ENCODE measurements at regions not wholly inside any gene's neighbourhood (a gene's known extent, or its start where the extent isn't known, plus 50 kb on each side); places are given as distances from the start of the nearest gene placed in this dataset.

DNA sequence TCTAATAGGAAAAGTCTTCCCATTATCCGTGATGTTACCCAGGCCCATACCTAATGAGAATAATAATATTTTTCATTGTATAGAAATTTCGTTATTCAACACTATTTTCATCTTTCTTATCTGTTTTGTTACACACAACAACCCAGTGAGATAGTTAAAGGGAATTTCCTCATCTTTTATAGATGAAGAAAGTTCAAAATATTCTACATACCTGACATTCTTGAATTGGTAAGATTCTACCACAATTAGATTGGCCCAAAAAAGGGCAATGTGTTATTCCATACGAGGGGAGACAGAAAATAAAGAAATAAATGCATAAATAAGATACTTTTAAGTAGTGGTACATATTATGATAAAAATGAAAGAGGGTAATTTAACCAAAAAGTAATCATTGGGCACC, 405.5 kb upstream of the ADAMTS5 start:
- H3K36me3 ChIP-seq (ENCODE audit: insufficient read depth): no peaks in the 10 kb centered on the region
- peaks cover 19% of the 10 kb centered on the region for H3K9me2 ChIP-seq (ENCODE audit: insufficient read depth)
- H4K20me1 ChIP-seq (replicated peaks; ENCODE audit: insufficient read depth): no peaks in the 10 kb centered on the region
- no peaks in the 10 kb centered on the region for H3K79me2 ChIP-seq (replicated peaks; ENCODE audit: insufficient read depth)
- H2AFZ ChIP-seq: no peak overlapping the region
- no peaks in the 10 kb centered on the region for H3K27me3 ChIP-seq (ENCODE audit: insufficient read depth)
- H3K27ac ChIP-seq (ENCODE audit: low read depth): no peak overlapping the region
- H3K4me3 ChIP-seq: no peak overlapping the region
- H3K36me3 Mint-ChIP-seq (ENCODE audit: low read depth): peaks cover 3% of the 10 kb centered on the region; the same call in 2 of the 3 replicates
- DNase-seq (ENCODE audit: low spot score): no peak
- peaks cover 37% of the 10 kb centered on the region for H3K4me1 ChIP-seq (ENCODE audit: insufficient read depth)
- H3K9me3 Mint-ChIP-seq: no peaks in the 10 kb centered on the region
- ATAC-seq: no peak
- no peaks in the 10 kb centered on the region for H3F3A ChIP-seq (replicated peaks; ENCODE audit: low read depth)
- H3K4me1 Mint-ChIP-seq: peaks cover 31% of the 10 kb centered on the region
- no peak overlapping the region for H3K4me3 Mint-ChIP-seq
- no peak overlapping the region for H3K4me2 ChIP-seq
- H3K27me3 Mint-ChIP-seq (ENCODE audit: insufficient read depth, low read depth, poor library complexity): no peaks in the 10 kb centered on the region
- TF ChIP-seq ZNF462 (CRISPR knock-in tag; IDR thresholded peaks at IDR 0.05) (no peak), ZNF114 (CRISPR knock-in tag; IDR thresholded peaks at IDR 0.05) (no peak), CTCF (conservative IDR thresholded peaks at IDR 0.05; ENCODE audit: low read depth in 2 of 2) (no peak), POLR2AphosphoS5 (IDR thresholded peaks at IDR 0.05; ENCODE audit: low read depth) (no peak), STAT1 (IDR thresholded peaks at IDR 0.05; ENCODE audit: unreplicated experiment) (no peak), EZH2phosphoT487 (IDR thresholded peaks at IDR 0.05; ENCODE audit: unreplicated experiment) (no peak), ZNF331 (CRISPR knock-in tag; IDR thresholded peaks at IDR 0.05; ENCODE audit: low read depth) (no peak), CREB1 (CRISPR knock-in tag; IDR thresholded peaks at IDR 0.05; ENCODE audit: low read depth) (no peak)
- TF ChIP-seq, protein P1, sequence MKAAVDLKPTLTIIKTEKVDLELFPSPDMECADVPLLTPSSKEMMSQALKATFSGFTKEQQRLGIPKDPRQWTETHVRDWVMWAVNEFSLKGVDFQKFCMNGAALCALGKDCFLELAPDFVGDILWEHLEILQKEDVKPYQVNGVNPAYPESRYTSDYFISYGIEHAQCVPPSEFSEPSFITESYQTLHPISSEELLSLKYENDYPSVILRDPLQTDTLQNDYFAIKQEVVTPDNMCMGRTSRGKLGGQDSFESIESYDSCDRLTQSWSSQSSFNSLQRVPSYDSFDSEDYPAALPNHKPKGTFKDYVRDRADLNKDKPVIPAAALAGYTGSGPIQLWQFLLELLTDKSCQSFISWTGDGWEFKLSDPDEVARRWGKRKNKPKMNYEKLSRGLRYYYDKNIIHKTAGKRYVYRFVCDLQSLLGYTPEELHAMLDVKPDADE (IDR thresholded peaks at IDR 0.05): no peak
- TF ChIP-seq, protein P2, sequence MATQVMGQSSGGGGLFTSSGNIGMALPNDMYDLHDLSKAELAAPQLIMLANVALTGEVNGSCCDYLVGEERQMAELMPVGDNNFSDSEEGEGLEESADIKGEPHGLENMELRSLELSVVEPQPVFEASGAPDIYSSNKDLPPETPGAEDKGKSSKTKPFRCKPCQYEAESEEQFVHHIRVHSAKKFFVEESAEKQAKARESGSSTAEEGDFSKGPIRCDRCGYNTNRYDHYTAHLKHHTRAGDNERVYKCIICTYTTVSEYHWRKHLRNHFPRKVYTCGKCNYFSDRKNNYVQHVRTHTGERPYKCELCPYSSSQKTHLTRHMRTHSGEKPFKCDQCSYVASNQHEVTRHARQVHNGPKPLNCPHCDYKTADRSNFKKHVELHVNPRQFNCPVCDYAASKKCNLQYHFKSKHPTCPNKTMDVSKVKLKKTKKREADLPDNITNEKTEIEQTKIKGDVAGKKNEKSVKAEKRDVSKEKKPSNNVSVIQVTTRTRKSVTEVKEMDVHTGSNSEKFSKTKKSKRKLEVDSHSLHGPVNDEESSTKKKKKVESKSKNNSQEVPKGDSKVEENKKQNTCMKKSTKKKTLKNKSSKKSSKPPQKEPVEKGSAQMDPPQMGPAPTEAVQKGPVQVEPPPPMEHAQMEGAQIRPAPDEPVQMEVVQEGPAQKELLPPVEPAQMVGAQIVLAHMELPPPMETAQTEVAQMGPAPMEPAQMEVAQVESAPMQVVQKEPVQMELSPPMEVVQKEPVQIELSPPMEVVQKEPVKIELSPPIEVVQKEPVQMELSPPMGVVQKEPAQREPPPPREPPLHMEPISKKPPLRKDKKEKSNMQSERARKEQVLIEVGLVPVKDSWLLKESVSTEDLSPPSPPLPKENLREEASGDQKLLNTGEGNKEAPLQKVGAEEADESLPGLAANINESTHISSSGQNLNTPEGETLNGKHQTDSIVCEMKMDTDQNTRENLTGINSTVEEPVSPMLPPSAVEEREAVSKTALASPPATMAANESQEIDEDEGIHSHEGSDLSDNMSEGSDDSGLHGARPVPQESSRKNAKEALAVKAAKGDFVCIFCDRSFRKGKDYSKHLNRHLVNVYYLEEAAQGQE (IDR thresholded peaks at IDR 0.05; ENCODE audit: unreplicated experiment): no peak
- no peak overlapping the region for H3K27ac Mint-ChIP-seq

Data from GM23338 (cell line).